ENCODE measurements at regions not wholly inside any gene's neighbourhood (a gene's known extent, or its start where the extent isn't known, plus 50 kb on each side); places are given as distances from the start of the nearest gene placed in this dataset.
"Not testable (repeated sequence)": the region's sequence is repeated elsewhere in the genome, so short reads cannot be mapped to it uniquely, and the experiment has no call there.

GRCh38 chr14:38367922-38368321 is 112.0 kb upstream of the CLEC14A start:
- Histone ChIP-seq H3K4me3 (ENCODE audit: control insufficient read depth in 1 of 2, extremely low read depth in 1 of 2, low read length in 1 of 2) (no peak overlapping the region), H3K27me3 (replicated peaks in 1 of 2; ENCODE audit: control insufficient read depth in 2 of 2, extremely low read depth in 1 of 2, insufficient read depth in 2 of 2, low read length in 1 of 2) (no peaks in the 10 kb centered on the region), H3K9me3 (no peaks in the 10 kb centered on the region), H3K36me3 (ENCODE audit: control insufficient read depth in 2 of 2, extremely low read depth in 1 of 2, insufficient read depth in 1 of 2, low read length in 1 of 2) (no peaks in the 10 kb centered on the region), H3K27ac (ENCODE audit: low read length) (no peak overlapping the region), H3K4me1 (ENCODE audit: control insufficient read depth in 1 of 2, extremely low read depth in 1 of 2, insufficient read depth in 2 of 2, low read length in 2 of 2) (no peaks in the 10 kb centered on the region)
- Mint-ChIP-seq H3K4me1 (no peaks in the 10 kb centered on the region), H3K27ac (no peak overlapping the region), H3K36me3 (no peaks in the 10 kb centered on the region), H3K27me3 (peaks cover 1 to 9% of the 10 kb centered on the region in 2 donors), H3K4me3 (no peak overlapping the region), H3K9me3 (peaks cover 0 to 5% (median 0%) of the 10 kb centered on the region in 3 donors)
- DNase-seq (no peak), ATAC-seq (replicated peaks in 1 of 4) (no peak)
- POLR2A ChIA-PET, result no interaction called here
- CTCF ChIA-PET, result no interaction called here
- no CpG with 5 or more reads among the region's 4 CpGs for WGBS (ENCODE audit: insufficient coverage)

GRCh38 chr14:38366374-38366773 is 110.5 kb upstream of the CLEC14A start:
- no peak overlapping the region for H3K27ac Mint-ChIP-seq
- no peak overlapping the region for H3K27ac ChIP-seq (ENCODE audit: low read length)
- ATAC-seq (replicated peaks in 1 of 4) (no peak), DNase-seq (no peak)
- no peaks in the 10 kb centered on the region for H3K36me3 Mint-ChIP-seq
- H3K9me3 Mint-ChIP-seq, result peaks cover 0 to 3% (median 0%) of the 10 kb centered on the region in 3 donors
- H3K4me3 Mint-ChIP-seq, result no peak overlapping the region
- H3K4me1 Mint-ChIP-seq, result no peaks in the 10 kb centered on the region
- ChIA-PET POLR2A (no interaction called here), CTCF (no interaction called here)
- H3K27me3 Mint-ChIP-seq, result peaks cover 1 to 9% of the 10 kb centered on the region in 2 donors
- H3K27me3 ChIP-seq (replicated peaks in 1 of 2; ENCODE audit: control insufficient read depth in 2 of 2, extremely low read depth in 1 of 2, insufficient read depth in 2 of 2, low read length in 1 of 2), result no peaks in the 10 kb centered on the region
- no peak overlapping the region for H3K4me3 ChIP-seq (ENCODE audit: control insufficient read depth in 1 of 2, extremely low read depth in 1 of 2, low read length in 1 of 2)
- no CpG with 5 or more reads among the region's 3 CpGs for WGBS (ENCODE audit: insufficient coverage)
- H3K36me3 ChIP-seq (ENCODE audit: control insufficient read depth in 2 of 2, extremely low read depth in 1 of 2, insufficient read depth in 1 of 2, low read length in 1 of 2), result no peaks in the 10 kb centered on the region
- H3K4me1 ChIP-seq (ENCODE audit: control insufficient read depth in 1 of 2, extremely low read depth in 1 of 2, insufficient read depth in 2 of 2, low read length in 2 of 2), result no peaks in the 10 kb centered on the region
- no peaks in the 10 kb centered on the region for H3K9me3 ChIP-seq

GRCh38 chr14:38363217-38363616 is 107.3 kb upstream of the CLEC14A start:
- ATAC-seq (replicated peaks in 1 of 4) (no peak), DNase-seq (no peak)
- Histone ChIP-seq H3K9me3 (no peaks in the 10 kb centered on the region), H3K27ac (ENCODE audit: low read length) (no peak overlapping the region), H3K4me1 (ENCODE audit: control insufficient read depth in 1 of 2, extremely low read depth in 1 of 2, insufficient read depth in 2 of 2, low read length in 2 of 2) (no peaks in the 10 kb centered on the region), H3K27me3 (replicated peaks in 1 of 2; ENCODE audit: control insufficient read depth in 2 of 2, extremely low read depth in 1 of 2, insufficient read depth in 2 of 2, low read length in 1 of 2) (no peaks in the 10 kb centered on the region), H3K36me3 (ENCODE audit: control insufficient read depth in 2 of 2, extremely low read depth in 1 of 2, insufficient read depth in 1 of 2, low read length in 1 of 2) (no peaks in the 10 kb centered on the region), H3K4me3 (ENCODE audit: control insufficient read depth in 1 of 2, extremely low read depth in 1 of 2, low read length in 1 of 2) (no peak overlapping the region)
- ChIA-PET POLR2A (interaction anchor here in 1 of 2 donors (0.6 kb wide), 1 partner anchor 12 kb away, joined by 3 read pairs; no protein-coding TSS in a partner anchor), CTCF (no interaction called here)
- Mint-ChIP-seq H3K4me1 (no peaks in the 10 kb centered on the region), H3K27me3 (peaks cover 1 to 13% of the 10 kb centered on the region in 2 donors), H3K9me3 (peaks cover 0 to 6% (median 0%) of the 10 kb centered on the region in 3 donors), H3K27ac (no peak overlapping the region), H3K36me3 (no peaks in the 10 kb centered on the region), H3K4me3 (no peak overlapping the region)
- WGBS (ENCODE audit: insufficient coverage), result no CpG with 5 or more reads among the region's 6 CpGs

GRCh38 chr14:38357557-38357956 is 101.7 kb upstream of the CLEC14A start:
- DNase-seq (no peak), ATAC-seq (replicated peaks in 1 of 4) (no peak)
- no CpG with 5 or more reads among the region's 1 CpG for WGBS (ENCODE audit: insufficient coverage)
- H3K36me3 Mint-ChIP-seq, result no peaks in the 10 kb centered on the region
- ChIA-PET CTCF (interaction anchor here in 1 of 2 donors (0.5 kb wide), 1 partner anchor 243 kb away, joined by 4 read pairs; no protein-coding TSS in a partner anchor), POLR2A (no interaction called here)
- H3K27me3 ChIP-seq (replicated peaks in 1 of 2; ENCODE audit: control insufficient read depth in 2 of 2, extremely low read depth in 1 of 2, insufficient read depth in 2 of 2, low read length in 1 of 2), result peaks cover 0 to 2% of the 10 kb centered on the region in 2 experiments
- peaks cover 4 to 12% (median 8%) of the 10 kb centered on the region in 3 donors for H3K9me3 Mint-ChIP-seq
- H3K4me3 ChIP-seq (ENCODE audit: control insufficient read depth in 1 of 2, extremely low read depth in 1 of 2, low read length in 1 of 2), result no peak overlapping the region
- H3K4me1 ChIP-seq (ENCODE audit: control insufficient read depth in 1 of 2, extremely low read depth in 1 of 2, insufficient read depth in 2 of 2, low read length in 2 of 2), result no peaks in the 10 kb centered on the region
- no peaks in the 10 kb centered on the region for H3K36me3 ChIP-seq (ENCODE audit: control insufficient read depth in 2 of 2, extremely low read depth in 1 of 2, insufficient read depth in 1 of 2, low read length in 1 of 2)
- no peak overlapping the region for H3K27ac Mint-ChIP-seq
- H3K27ac ChIP-seq (ENCODE audit: low read length), result no peak overlapping the region
- no peaks in the 10 kb centered on the region for H3K9me3 ChIP-seq
- peaks cover 0 to 4% of the 10 kb centered on the region in 2 donors for H3K27me3 Mint-ChIP-seq
- no peaks in the 10 kb centered on the region for H3K4me1 Mint-ChIP-seq
- no peak overlapping the region for H3K4me3 Mint-ChIP-seq

- H3K4me1 Mint-ChIP-seq; DNase-seq; H3K36me3 ChIP-seq (ENCODE audit: control insufficient read depth in 2 of 2, extremely low read depth in 1 of 2, insufficient read depth in 1 of 2, low read length in 1 of 2); POLR2A ChIA-PET; CTCF ChIA-PET; H3K27ac ChIP-seq (ENCODE audit: low read length); H3K9me3 ChIP-seq; H3K27me3 Mint-ChIP-seq; H3K4me3 Mint-ChIP-seq; H3K27ac Mint-ChIP-seq; H3K4me3 ChIP-seq (ENCODE audit: control insufficient read depth in 1 of 2, extremely low read depth in 1 of 2, low read length in 1 of 2); H3K4me1 ChIP-seq (ENCODE audit: control insufficient read depth in 1 of 2, extremely low read depth in 1 of 2, insufficient read depth in 2 of 2, low read length in 2 of 2); ATAC-seq (replicated peaks in 1 of 4); H3K36me3 Mint-ChIP-seq; H3K27me3 ChIP-seq (replicated peaks in 1 of 2; ENCODE audit: control insufficient read depth in 2 of 2, extremely low read depth in 1 of 2, insufficient read depth in 2 of 2, low read length in 1 of 2); H3K9me3 Mint-ChIP-seq: not testable (repeated sequence)
- 70% methylated on average over 2 of the region's 2 CpGs for WGBS (ENCODE audit: insufficient coverage)
These were observed 99.6 kb upstream of the CLEC14A start for GRCh38 chr14:38355473-38355872.

GRCh38 chr14:38350102-38350501 is 94.2 kb upstream of the CLEC14A start:
- H3K4me3 ChIP-seq (ENCODE audit: control insufficient read depth in 1 of 2, extremely low read depth in 1 of 2, low read length in 1 of 2), result no peak overlapping the region
- Mint-ChIP-seq H3K9me3 (peaks cover 5 to 13% (median 8%) of the 10 kb centered on the region in 3 donors), H3K4me3 (no peak overlapping the region), H3K27ac (no peak overlapping the region), H3K36me3 (no peaks in the 10 kb centered on the region), H3K4me1 (no peaks in the 10 kb centered on the region), H3K27me3 (no peaks in the 10 kb centered on the region)
- H3K27ac ChIP-seq (ENCODE audit: low read length), result no peak overlapping the region
- POLR2A ChIA-PET, result no interaction called here
- H3K27me3 ChIP-seq (replicated peaks in 1 of 2; ENCODE audit: control insufficient read depth in 2 of 2, extremely low read depth in 1 of 2, insufficient read depth in 2 of 2, low read length in 1 of 2), result no peaks in the 10 kb centered on the region
- no peak for DNase-seq
- WGBS (ENCODE audit: insufficient coverage), result 14% methylated on average over 1 of the region's 1 CpG
- no peak for ATAC-seq (replicated peaks in 1 of 4)
- H3K9me3 ChIP-seq, result no peaks in the 10 kb centered on the region
- H3K4me1 ChIP-seq (ENCODE audit: control insufficient read depth in 1 of 2, extremely low read depth in 1 of 2, insufficient read depth in 2 of 2, low read length in 2 of 2), result no peaks in the 10 kb centered on the region
- CTCF ChIA-PET, result no interaction called here
- H3K36me3 ChIP-seq (ENCODE audit: control insufficient read depth in 2 of 2, extremely low read depth in 1 of 2, insufficient read depth in 1 of 2, low read length in 1 of 2), result no peaks in the 10 kb centered on the region

- peaks cover 0 to 4% (median 3%) of the 10 kb centered on the region in 3 donors for H3K9me3 Mint-ChIP-seq
- no peak overlapping the region for H3K4me3 Mint-ChIP-seq
- no peaks in the 10 kb centered on the region for H3K9me3 ChIP-seq
- H3K36me3 ChIP-seq (ENCODE audit: control insufficient read depth in 2 of 2, extremely low read depth in 1 of 2, insufficient read depth in 1 of 2, low read length in 1 of 2), result no peaks in the 10 kb centered on the region
- POLR2A ChIA-PET, result interaction anchor here in 1 of 2 donors (0.6 kb wide), 1 partner anchor 17 kb away, joined by 3 read pairs; no protein-coding TSS in a partner anchor
- H3K27ac ChIP-seq (ENCODE audit: low read length), result no peak overlapping the region
- H3K4me3 ChIP-seq (ENCODE audit: control insufficient read depth in 1 of 2, extremely low read depth in 1 of 2, low read length in 1 of 2), result no peak overlapping the region
- CTCF ChIA-PET, result no interaction called here
- no peak for DNase-seq
- H3K27ac Mint-ChIP-seq, result no peak overlapping the region
- no peak for ATAC-seq (replicated peaks in 1 of 4)
- peaks cover 0 to 3% of the 10 kb centered on the region in 2 donors for H3K27me3 Mint-ChIP-seq
- H3K36me3 Mint-ChIP-seq, result no peaks in the 10 kb centered on the region
- no peaks in the 10 kb centered on the region for H3K4me1 Mint-ChIP-seq
- H3K27me3 ChIP-seq (replicated peaks in 1 of 2; ENCODE audit: control insufficient read depth in 2 of 2, extremely low read depth in 1 of 2, insufficient read depth in 2 of 2, low read length in 1 of 2), result peaks cover 0 to 5% of the 10 kb centered on the region in 2 experiments
- H3K4me1 ChIP-seq (ENCODE audit: control insufficient read depth in 1 of 2, extremely low read depth in 1 of 2, insufficient read depth in 2 of 2, low read length in 2 of 2), result no peaks in the 10 kb centered on the region
These were observed 86.9 kb upstream of the CLEC14A start for GRCh38 chr14:38342803-38343202.
